Nephron progenitor cell (in vitro differentiated cells): ENCODE measurements at regions not wholly inside any gene's neighbourhood (a gene's known extent, or its start where the extent isn't known, plus 50 kb on each side); places are given as distances from the start of the nearest gene placed in this dataset.

Experiments used
- DNase-seq: peaks from one replicate; pipeline ENCODE4 v3.0.0; 2021
- H3K27ac Mint-ChIP-seq: 2 replicates; pipeline ENCODE4 v1.8.0; 2021; ENCODE audit warnings: mild to moderate bottlenecking, moderate library complexity, mixed read lengths
- H3K27me3 Mint-ChIP-seq: 2 replicates; pipeline ENCODE4 v1.8.0; 2021; ENCODE audit warnings: mild to moderate bottlenecking, low read depth, mixed read lengths; ENCODE audit not compliant: poor library complexity
- H3K36me3 Mint-ChIP-seq: 2 replicates; pipeline ENCODE4 v1.8.0; 2021; ENCODE audit warnings: low read depth, mixed read lengths
- H3K4me1 Mint-ChIP-seq: 2 replicates; pipeline ENCODE4 v1.8.0; 2021; ENCODE audit warnings: mixed read lengths
- H3K4me3 Mint-ChIP-seq: 2 replicates; pipeline ENCODE4 v1.8.0; 2021; ENCODE audit warnings: mild to moderate bottlenecking, moderate library complexity, mixed read lengths
- H3K9me3 Mint-ChIP-seq: 2 replicates; pipeline ENCODE4 v1.8.0; 2021; ENCODE audit warnings: mild to moderate bottlenecking, moderate library complexity, mixed read lengths
- TF ChIP-seq, protein P1 (sequence below): fragments of 200-600 bp; sonication (generic); IDR thresholded peaks from 2 replicates; pipeline ENCODE4 v1.5.0; 2021; ENCODE audit warnings: antibody characterized with exemption

- no peak overlapping the region for H3K27ac Mint-ChIP-seq
- H3K36me3 Mint-ChIP-seq = peaks cover 13% of the 10 kb centered on the region
- H3K9me3 Mint-ChIP-seq = peaks cover 73% of the 10 kb centered on the region
- no peak for DNase-seq
- H3K4me3 Mint-ChIP-seq = no peak overlapping the region
- H3K4me1 Mint-ChIP-seq = no peaks in the 10 kb centered on the region
- peaks cover 11% of the 10 kb centered on the region for H3K27me3 Mint-ChIP-seq
- TF ChIP-seq, protein P1, sequence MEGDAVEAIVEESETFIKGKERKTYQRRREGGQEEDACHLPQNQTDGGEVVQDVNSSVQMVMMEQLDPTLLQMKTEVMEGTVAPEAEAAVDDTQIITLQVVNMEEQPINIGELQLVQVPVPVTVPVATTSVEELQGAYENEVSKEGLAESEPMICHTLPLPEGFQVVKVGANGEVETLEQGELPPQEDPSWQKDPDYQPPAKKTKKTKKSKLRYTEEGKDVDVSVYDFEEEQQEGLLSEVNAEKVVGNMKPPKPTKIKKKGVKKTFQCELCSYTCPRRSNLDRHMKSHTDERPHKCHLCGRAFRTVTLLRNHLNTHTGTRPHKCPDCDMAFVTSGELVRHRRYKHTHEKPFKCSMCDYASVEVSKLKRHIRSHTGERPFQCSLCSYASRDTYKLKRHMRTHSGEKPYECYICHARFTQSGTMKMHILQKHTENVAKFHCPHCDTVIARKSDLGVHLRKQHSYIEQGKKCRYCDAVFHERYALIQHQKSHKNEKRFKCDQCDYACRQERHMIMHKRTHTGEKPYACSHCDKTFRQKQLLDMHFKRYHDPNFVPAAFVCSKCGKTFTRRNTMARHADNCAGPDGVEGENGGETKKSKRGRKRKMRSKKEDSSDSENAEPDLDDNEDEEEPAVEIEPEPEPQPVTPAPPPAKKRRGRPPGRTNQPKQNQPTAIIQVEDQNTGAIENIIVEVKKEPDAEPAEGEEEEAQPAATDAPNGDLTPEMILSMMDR = no peak
Observed at GRCh38 chr10:44217274-44217820, 167.6 kb downstream of the CXCL12 start.

GRCh38 chr10:44216073-44216472, 168.8 kb downstream of the CXCL12 start:
- TF ChIP-seq, protein P1 = no peak
- Mint-ChIP-seq H3K4me3 (no peak overlapping the region), H3K27me3 (peaks cover 8% of the 10 kb centered on the region), H3K9me3 (peaks cover 65% of the 10 kb centered on the region), H3K4me1 (no peaks in the 10 kb centered on the region), H3K27ac (no peak overlapping the region), H3K36me3 (peaks cover 13% of the 10 kb centered on the region)
- DNase-seq = no peak

DNA sequence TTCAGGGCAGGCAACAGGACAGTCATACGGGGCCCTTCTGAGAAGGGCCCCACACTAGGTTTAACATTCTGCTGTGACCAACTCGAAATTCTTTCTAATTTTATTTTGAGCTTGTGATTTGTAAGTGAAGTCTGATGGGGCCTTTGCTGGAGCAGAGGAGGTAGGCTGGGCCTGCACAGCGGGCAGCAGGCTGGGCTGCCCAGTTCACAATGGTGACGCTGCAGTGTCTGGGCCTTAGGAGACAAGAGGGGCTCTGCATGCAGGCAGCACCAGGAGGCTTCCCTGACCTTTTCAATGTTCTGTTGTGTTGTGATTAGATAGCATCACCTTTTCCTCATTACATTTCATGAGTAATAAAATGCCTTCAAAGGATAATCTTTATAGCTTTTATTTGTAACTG, 175.1 kb downstream of the CXCL12 start:
- Mint-ChIP-seq H3K4me1 (no peaks in the 10 kb centered on the region), H3K9me3 (peaks cover 22% of the 10 kb centered on the region), H3K27ac (no peak overlapping the region), H3K4me3 (no peak overlapping the region), H3K36me3 (peaks cover 7% of the 10 kb centered on the region), H3K27me3 (peaks cover 6% of the 10 kb centered on the region)
- no peak for DNase-seq
- TF ChIP-seq, protein P1 = no peak

DNA sequence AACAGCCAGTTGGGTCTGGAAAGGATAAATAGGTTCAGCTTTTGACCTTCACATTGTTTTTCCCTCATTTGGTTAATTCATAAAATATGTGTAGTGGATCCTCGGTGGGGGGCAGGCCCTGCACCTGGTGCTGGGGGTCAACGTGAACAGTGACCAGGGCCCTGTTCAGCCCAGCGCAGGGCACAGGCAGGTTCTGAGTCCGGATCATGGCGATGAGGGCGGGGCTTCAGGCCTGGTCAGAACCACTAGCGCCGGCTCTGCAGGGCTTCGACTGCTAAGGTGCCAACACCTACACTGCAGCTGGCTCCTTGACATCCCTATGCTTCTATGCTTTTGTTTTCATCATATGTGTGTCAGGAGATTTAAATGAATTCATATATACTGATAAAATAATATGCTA, 177.7 kb downstream of the CXCL12 start:
- Mint-ChIP-seq H3K4me1 (no peaks in the 10 kb centered on the region), H3K9me3 (peaks cover 6% of the 10 kb centered on the region), H3K27me3 (no peaks in the 10 kb centered on the region), H3K4me3 (no peak overlapping the region), H3K36me3 (no peaks in the 10 kb centered on the region), H3K27ac (no peak overlapping the region)
- TF ChIP-seq, protein P1 = no peak
- no peak for DNase-seq

DNA sequence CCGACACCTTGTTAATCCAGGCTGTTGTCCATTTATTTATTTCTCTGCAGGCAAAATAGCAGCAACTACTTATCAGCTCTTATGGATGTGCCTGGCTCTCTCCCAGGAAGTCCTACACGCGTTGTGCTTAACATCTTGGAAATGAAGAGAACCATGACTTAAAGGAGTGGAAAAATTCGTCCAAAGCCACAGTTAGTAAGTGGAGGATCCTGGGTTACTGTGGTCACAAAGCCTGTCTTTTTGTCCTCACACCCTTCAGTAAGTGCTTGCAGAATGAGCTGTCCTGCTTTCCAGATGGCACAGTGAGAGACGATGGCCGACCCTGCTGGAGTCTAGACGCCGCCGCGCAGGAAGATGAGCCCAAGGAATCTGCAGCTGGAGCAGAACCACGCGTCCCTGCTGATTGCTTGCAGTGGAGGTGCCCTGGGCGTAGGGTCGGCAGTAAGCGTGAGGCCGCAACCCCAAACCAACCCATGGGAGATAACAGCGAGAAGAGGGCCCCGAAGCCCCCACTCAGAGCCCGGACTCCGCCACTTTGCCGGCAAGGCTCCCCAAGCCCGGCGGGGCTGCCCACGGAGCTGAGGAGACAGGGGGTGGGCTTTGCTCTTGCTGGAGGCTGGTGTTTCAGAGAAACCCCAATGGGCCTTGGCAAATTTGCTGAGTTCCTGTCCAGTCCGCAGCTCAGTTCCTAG, 178.6 kb downstream of the CXCL12 start:
- no peak overlapping the region for H3K4me3 Mint-ChIP-seq
- peaks cover 12% of the 10 kb centered on the region for H3K9me3 Mint-ChIP-seq
- H3K27me3 Mint-ChIP-seq = no peaks in the 10 kb centered on the region
- no peak for DNase-seq
- H3K4me1 Mint-ChIP-seq = no peaks in the 10 kb centered on the region
- no peaks in the 10 kb centered on the region for H3K36me3 Mint-ChIP-seq
- TF ChIP-seq, protein P1 = no peak
- no peak overlapping the region for H3K27ac Mint-ChIP-seq

DNA sequence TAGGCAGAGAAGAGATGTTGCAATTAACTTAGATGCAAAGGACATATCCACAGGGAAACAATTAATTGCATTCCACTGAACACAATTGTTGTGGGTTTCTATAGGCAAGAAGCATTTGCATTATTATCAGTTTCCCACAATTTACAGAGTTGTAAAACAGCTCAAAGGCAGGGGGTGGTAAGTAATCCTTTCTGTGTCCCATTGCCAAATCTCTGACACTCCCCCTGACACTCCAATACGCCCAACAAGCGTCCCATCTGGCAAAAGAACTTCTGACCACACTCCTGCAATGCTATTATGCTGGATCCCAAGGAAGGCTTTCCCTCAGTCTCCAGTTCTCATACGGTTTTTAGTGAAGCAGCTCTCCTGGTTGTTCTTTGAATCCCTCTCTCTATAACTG, 179.8 kb downstream of the CXCL12 start:
- no peaks in the 10 kb centered on the region for H3K27me3 Mint-ChIP-seq
- peaks cover 18% of the 10 kb centered on the region for H3K9me3 Mint-ChIP-seq
- no peak for DNase-seq
- H3K4me3 Mint-ChIP-seq = no peak overlapping the region
- no peaks in the 10 kb centered on the region for H3K36me3 Mint-ChIP-seq
- H3K4me1 Mint-ChIP-seq = no peaks in the 10 kb centered on the region
- TF ChIP-seq, protein P1 = no peak
- no peak overlapping the region for H3K27ac Mint-ChIP-seq
